K562 (cell line): ENCODE measurements at regions not wholly inside any gene's neighbourhood (a gene's known extent, or its start where the extent isn't known, plus 50 kb on each side); places are given as distances from the start of the nearest gene placed in this dataset.

Source experiments
- ATAC-seq: fragments of 200-7000 bp; cut with Tn5 transposase; 3 replicates; pipeline ENCODE4 v1.9.1; 2020; ENCODE audit warnings: moderate library complexity
- BruUV-seq: library from RNA; stranded (reverse); fragments of 400-500 nt; replicated peaks from 2 replicates; lab custom pipeline; 2021; lab: Mats Ljungman, UMichigan
- CTCF ChIA-PET: fragments of 300-600 bp; formaldehyde crosslinking; extraction: SDS; loops from one replicate; lab custom pipeline; 2021; ENCODE audit warnings: low intra/inter-chr PET ratio; lab: Yijun Ruan, JAX
- POLR2A ChIA-PET: fragments of 300-600, 350-650 bp; sonication (Branson Sonifier 250); formaldehyde crosslinking; extraction: SDS; loops from one replicate; lab custom pipeline; 2021; ENCODE audit warnings: antibody characterized with exemption, inconsistent platforms; lab: Yijun Ruan, JAX
- DNase-seq, 4 experiments: peaks; one replicate each; pipeline versions ENCODE4 v3.0.0 to v3.0.0-alpha.2; 2011 to 2018; ENCODE audit warnings: low spot score in 3 of 4, mixed read lengths in 3 of 4; ENCODE audit errors: extremely low read depth in 1 of 4
- FAIRE-seq: peaks from 2 replicates; lab custom pipeline; 2011; peaks lifted over from hg19 to GRCh38; lab: Jason Lieb, UNC
- H2AFZ ChIP-seq: 2 replicates; pipeline ENCODE4 v1.6.0; 2011; ENCODE audit warnings: low read depth, low read length, control low read depth, inconsistent platforms
- H3K27ac ChIP-seq: fragments of 200-600 bp; 3 replicates; pipeline ENCODE4 v1.8.0; 2011; ENCODE audit warnings: low read depth, mild to moderate bottlenecking, control low read depth, inconsistent platforms, low read length, moderate library complexity, mixed read lengths; ENCODE audit errors: extremely low read depth
- H3K27me3 ChIP-seq, 2 experiments: fragments of 300-600 bp in 1 of 2; 2 replicates in 1 of 2; 3 replicates in 1 of 2; pipeline versions ENCODE4 v1.6.0 to v1.8.0; 2011; ENCODE audit warnings: inconsistent platforms in 2 of 2, low read length in 2 of 2, mild to moderate bottlenecking in 1 of 2, mixed read lengths in 1 of 2, moderate library complexity in 1 of 2; ENCODE audit not compliant: control insufficient read depth in 2 of 2, insufficient read depth in 2 of 2
- H3K36me3 ChIP-seq: fragments of 300-600 bp; 3 replicates; pipeline ENCODE4 v1.8.0; 2011; ENCODE audit warnings: mild to moderate bottlenecking, low read length, inconsistent platforms; ENCODE audit not compliant: control insufficient read depth, insufficient read depth
- H3K4me1 ChIP-seq, 2 experiments: fragments of 200-600 bp in 1 of 2; replicated peaks in 1 of 2; 2 replicates in 1 of 2; 3 replicates in 1 of 2; pipeline versions ENCODE4 v1.5.1 to v1.8.0; 2011; ENCODE audit warnings: inconsistent platforms in 2 of 2, low read length in 2 of 2, mild to moderate bottlenecking in 1 of 2, mixed read lengths in 1 of 2, moderate library complexity in 1 of 2; ENCODE audit not compliant: control insufficient read depth in 2 of 2, insufficient read depth in 2 of 2
- H3K4me2 ChIP-seq: 2 replicates; pipeline ENCODE4 v1.6.1; 2011; ENCODE audit warnings: low read length, control low read depth, inconsistent platforms, mixed read lengths; ENCODE audit not compliant: insufficient read depth
- H3K4me3 ChIP-seq: fragments of 200-600 bp; sonication (generic), shearing (Covaris generic); 2 replicates; pipeline ENCODE4 v1.5.1; 2016; ENCODE audit warnings: control low read depth, inconsistent platforms
- H3K79me2 ChIP-seq: fragments of 200-600 bp; 3 replicates; pipeline ENCODE4 v1.8.0; 2011; ENCODE audit warnings: low read length, inconsistent platforms; ENCODE audit not compliant: control insufficient read depth, insufficient read depth
- H3K9ac ChIP-seq, 2 experiments: 2 replicates each; pipeline versions ENCODE4 v1.6.0 to v1.6.1; 2011; ENCODE audit warnings: low read depth in 2 of 2, low read length in 2 of 2, control low read depth in 1 of 2, inconsistent platforms in 1 of 2, mild to moderate bottlenecking in 1 of 2, mixed read lengths in 1 of 2; ENCODE audit not compliant: insufficient read depth in 1 of 2
- H3K9me1 ChIP-seq: one replicate; pipeline ENCODE4 v1.6.0; 2011; ENCODE audit warnings: inconsistent platforms, mild to moderate bottlenecking, low read length, moderate library complexity; ENCODE audit not compliant: control insufficient read depth, insufficient read depth
- H3K9me3 ChIP-seq: replicated peaks from 2 replicates; pipeline ENCODE4 v1.5.1; 2011; ENCODE audit warnings: low read depth, low read length, inconsistent platforms; ENCODE audit not compliant: control insufficient read depth, insufficient read depth
- H4K20me1 ChIP-seq: replicated peaks from 2 replicates; pipeline ENCODE4 v1.6.1; 2011; ENCODE audit warnings: low read length, inconsistent platforms, mixed read lengths; ENCODE audit not compliant: control insufficient read depth, insufficient read depth
- E2F4 ChIP-seq: sonication (generic); formaldehyde crosslinking; IDR thresholded peaks from 2 replicates; pipeline ENCODE4 v1.8.0; 2022; ENCODE audit warnings: mild to moderate bottlenecking, low read depth, missing genetic modification reagents
- ERF ChIP-seq: fragments of 450-650 bp; formaldehyde crosslinking; IDR thresholded peaks from 2 replicates; pipeline ENCODE4 v1.4.0; 2020; ENCODE audit warnings: mild to moderate bottlenecking, mixed read lengths
- HEY1 ChIP-seq: fragments of 250-450 bp; sonication (Bioruptor Pico); IDR thresholded peaks from 2 replicates; pipeline ENCODE4 v1.5.0; 2020; ENCODE audit warnings: mild to moderate bottlenecking, moderate library complexity, borderline replicate concordance
- ID3 ChIP-seq, 2 experiments: fragments of 250-450 bp in 1 of 2; fragments of 450-650 bp in 1 of 2; sonication (Bioruptor Pico) in 1 of 2; IDR thresholded peaks; 2 replicates each; pipeline versions ENCODE4 v1.6.1 to v1.8.0; 2016 to 2021; ENCODE audit warnings: mild to moderate bottlenecking in 2 of 2, moderate library complexity in 2 of 2, missing compliant biosample characterization in 1 of 2, missing genetic modification characterization in 1 of 2
- KAT2B ChIP-seq: IDR thresholded peaks from one replicate; pipeline ENCODE4 v1.6.1; 2012; ENCODE audit warnings: low read depth, mild to moderate bottlenecking, control low read depth, inconsistent platforms, low read length, moderate library complexity
- POU5F1 ChIP-seq: fragments of 150-350 bp; IDR thresholded peaks from 2 replicates; pipeline ENCODE4 v1.6.1; 2014; ENCODE audit warnings: borderline replicate concordance, low read length, low read depth, mild to moderate bottlenecking; ENCODE audit not compliant: partially characterized antibody
- PYGO2 ChIP-seq: fragments of 450-650 bp; IDR thresholded peaks from 2 replicates; pipeline ENCODE4 v1.6.1; 2016; ENCODE audit warnings: mild to moderate bottlenecking, missing genetic modification characterization, moderate library complexity, missing compliant biosample characterization
- TFE3 ChIP-seq: fragments of 450-650 bp; formaldehyde crosslinking; IDR thresholded peaks from 2 replicates; pipeline ENCODE4 v1.4.0; 2020; ENCODE audit warnings: mild to moderate bottlenecking, mixed read lengths
- TOE1 ChIP-seq, 2 experiments: fragments of 450-650 bp in 1 of 2; sonication (generic) in 1 of 2; formaldehyde crosslinking in 1 of 2; IDR thresholded peaks; 2 replicates each; pipeline versions ENCODE4 v1.7.1 to v1.8.0; 2016 to 2022; ENCODE audit warnings: borderline replicate concordance in 2 of 2, mild to moderate bottlenecking in 2 of 2, antibody characterized with exemption in 1 of 2, inconsistent platforms in 1 of 2, low read depth in 1 of 2, missing genetic modification reagents in 1 of 2, moderate library complexity in 1 of 2
- TRIM24 ChIP-seq, 2 experiments: fragments of 450-650 bp; IDR thresholded peaks; 2 replicates each; pipeline ENCODE4 v1.6.1; 2016
- ZBTB1 ChIP-seq: sonication (generic); formaldehyde crosslinking; IDR thresholded peaks from 2 replicates; pipeline ENCODE4 v1.8.1; 2023; ENCODE audit warnings: missing genetic modification reagents, low read depth, mild to moderate bottlenecking, borderline replicate concordance
- ZBTB34 ChIP-seq: fragments of 250-450 bp; sonication (Bioruptor Pico); IDR thresholded peaks from 2 replicates; pipeline ENCODE4 v1.8.0; 2021; ENCODE audit warnings: mild to moderate bottlenecking, moderate library complexity
- ZC3H11A ChIP-seq: IDR thresholded peaks from 2 replicates; pipeline ENCODE4 v1.6.1; 2012; ENCODE audit warnings: low read depth, low read length, improper control_type of control experiment
- ZNF197 ChIP-seq: fragments of 200-800 bp; sonication (Bioruptor generic); IDR thresholded peaks from 2 replicates; pipeline ENCODE4 v1.6.1; 2016; ENCODE audit warnings: low read depth, missing genetic modification characterization, missing compliant biosample characterization
- ZNF699 ChIP-seq: fragments of 250-450 bp; sonication (Bioruptor Pico); IDR thresholded peaks from 2 replicates; pipeline ENCODE4 v1.8.0; 2021; ENCODE audit warnings: mild to moderate bottlenecking, moderate library complexity; ENCODE audit not compliant: insufficient replicate concordance
- whole genome bisulfite sequencing: fragments of 100-300 bp; shearing (Covaris generic); methylation state at CpG from one replicate; pipeline ENCODE4 v1.1.6; 2016; ENCODE audit warnings: low coverage, mixed read lengths; ENCODE audit not compliant: insufficient coverage; ENCODE audit errors: missing lambda C conversion rate; 5-methylcytosine and 5-hydroxymethylcytosine counted together
- in situ Hi-C: fragments of 300-500 bp; cut with MboI; formaldehyde crosslinking; loops from 4 replicates; pipeline ENCODE4 v1.15.0; 2018; ENCODE audit warnings: inconsistent platforms, mixed read lengths
- intact Hi-C: fragments of 100-400 bp; cut with micrococcal nuclease; formaldehyde crosslinking; loops from 2 replicates; pipeline ENCODE4 v1.14.2; 2022
- TF ChIP-seq, protein P1 (sequence below): sonication (generic); IDR thresholded peaks from 2 replicates; pipeline ENCODE4 v1.6.1; 2016

DNA sequence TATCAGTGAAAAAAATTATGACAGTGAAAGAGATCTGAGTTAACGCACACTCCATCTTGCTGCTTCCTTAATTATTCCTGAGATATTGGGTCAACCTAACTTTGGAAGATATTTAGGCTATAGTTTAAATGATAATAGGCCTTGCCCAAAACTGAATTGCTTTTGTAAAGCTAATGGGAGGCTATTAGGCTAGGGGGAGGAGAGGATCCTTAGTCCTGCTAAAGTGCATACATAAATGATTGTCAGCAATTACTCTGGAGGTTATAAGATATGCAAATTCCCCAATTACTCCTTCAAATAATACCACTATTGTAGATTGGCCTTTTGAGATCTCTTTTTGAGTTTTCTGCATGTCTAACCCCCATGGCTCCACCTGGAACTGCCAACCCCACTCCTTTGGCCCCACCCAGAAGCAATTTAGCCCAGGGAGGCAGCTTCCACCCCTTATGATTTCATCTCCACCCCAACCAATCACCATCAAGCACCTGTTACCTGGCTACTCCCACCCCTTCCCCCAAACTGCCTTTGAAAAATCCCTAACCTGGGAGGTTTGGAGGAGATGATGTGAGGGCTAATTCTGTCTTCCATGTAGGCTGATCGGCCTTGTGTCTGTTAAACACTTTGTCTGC is 509.3 kb upstream of the TGFBR2 start:
- Histone ChIP-seq H3K9ac (no peak overlapping the region), H3K27me3 (no peaks in the 10 kb centered on the region), H3K27ac (no peak overlapping the region), H3K9me1 (no peaks in the 10 kb centered on the region), H3K4me3 (no peak overlapping the region), H3K4me1 (no peaks in the 10 kb centered on the region), H2AFZ (no peak overlapping the region), H3K36me3 (no peaks in the 10 kb centered on the region), H3K79me2 (no peaks in the 10 kb centered on the region), H4K20me1 (no peaks in the 10 kb centered on the region), H3K9me3 (no peaks in the 10 kb centered on the region; the same call in 1 of the 2 replicates), H3K4me2 (no peak overlapping the region)
- whole genome bisulfite sequencing, result 2% methylated on average over 2 of the region's 2 CpGs
- DNase-seq (no peak), FAIRE-seq (no peak), ATAC-seq (no peak)
- intact Hi-C loops, result no loop called here
- in situ Hi-C loops, result no loop called here
- ChIA-PET CTCF (no interaction called here), POLR2A (no interaction called here)
- no TSS peak for BruUV-seq
- TF ChIP-seq TFE3 (CRISPR knock-in tag) (no peak), PYGO2 (tag) (no peak), POU5F1 (no peak), HEY1 (no peak), ZBTB34 (CRISPR knock-in tag) (no peak), ZNF197 (CRISPR knock-in tag) (no peak), KAT2B (no peak), ID3 (CRISPR knock-in tag; IDR thresholded peaks at IDR 0.05) (no peak), ID3 (tag; IDR thresholded peaks at IDR 0.05) (no peak), ERF (CRISPR knock-in tag) (no peak), ZNF699 (CRISPR knock-in tag) (no peak), TOE1 (IDR thresholded peaks at IDR 0.05; ENCODE audit: borderline replicate concordance) (no peak), TOE1 (CRISPR knock-in tag; IDR thresholded peaks at IDR 0.05; ENCODE audit: borderline replicate concordance, low read depth) (no peak), ZC3H11A (no peak), TRIM24 (IDR thresholded peaks at IDR 0.05) (no peak), ZBTB1 (no peak), E2F4 (CRISPR knock-in tag) (no peak)
- TF ChIP-seq, protein P1, sequence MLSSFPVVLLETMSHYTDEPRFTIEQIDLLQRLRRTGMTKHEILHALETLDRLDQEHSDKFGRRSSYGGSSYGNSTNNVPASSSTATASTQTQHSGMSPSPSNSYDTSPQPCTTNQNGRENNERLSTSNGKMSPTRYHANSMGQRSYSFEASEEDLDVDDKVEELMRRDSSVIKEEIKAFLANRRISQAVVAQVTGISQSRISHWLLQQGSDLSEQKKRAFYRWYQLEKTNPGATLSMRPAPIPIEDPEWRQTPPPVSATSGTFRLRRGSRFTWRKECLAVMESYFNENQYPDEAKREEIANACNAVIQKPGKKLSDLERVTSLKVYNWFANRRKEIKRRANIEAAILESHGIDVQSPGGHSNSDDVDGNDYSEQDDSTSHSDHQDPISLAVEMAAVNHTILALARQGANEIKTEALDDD, result no peak
